NCI-H1417 (cell line): ENCODE measurements at regions not wholly inside any gene's neighbourhood (a gene's known extent, or its start where the extent isn't known, plus 50 kb on each side); places are given as distances from the start of the nearest gene placed in this dataset.
"Not testable (repeated sequence)": the region's sequence is repeated elsewhere in the genome, so short reads cannot be mapped to it uniquely, and the experiment has no call there.

ENCODE experiments used
- DNase-seq, 3 experiments: peaks; one replicate each; lab custom pipeline; 2025; lab: John Stamatoyannopoulos, UW

GRCh38 chr1:214983126-214983869 is 99.2 kb upstream of the KCNK2 start:
- no peak for DNase-seq

GRCh38 chr1:214989341-214989740 is 93.2 kb upstream of the KCNK2 start:
- DNase-seq = no peak

- no peak for DNase-seq
Measured at GRCh38 chr1:214990619-214991018, 91.9 kb upstream of the KCNK2 start.

GRCh38 chr1:214991691-214992315 is 90.7 kb upstream of the KCNK2 start:
- DNase-seq = no peak

- DNase-seq = no peak
Measured at GRCh38 chr1:214993419-214993818, 89.1 kb upstream of the KCNK2 start.

GRCh38 chr1:214997685-214998084 is 84.9 kb upstream of the KCNK2 start:
- no peak for DNase-seq

GRCh38 chr1:215001419-215002021 is 81.0 kb upstream of the KCNK2 start:
- DNase-seq = no peak

GRCh38 chr1:215002471-215002870 is 80.1 kb upstream of the KCNK2 start:
- no peak for DNase-seq

- DNase-seq = no peak
Measured at GRCh38 chr1:215003686-215004085, 78.9 kb upstream of the KCNK2 start.

- no peak for DNase-seq
Measured at GRCh38 chr1:215004121-215004827, 78.3 kb upstream of the KCNK2 start.

- no peak for DNase-seq
Measured at GRCh38 chr1:215005078-215005477, 77.5 kb upstream of the KCNK2 start.

GRCh38 chr1:215005656-215006345 is 76.7 kb upstream of the KCNK2 start:
- no peak for DNase-seq

GRCh38 chr1:215007880-215008279 is 74.7 kb upstream of the KCNK2 start:
- DNase-seq = no peak

GRCh38 chr1:215018555-215018954 is 64.0 kb upstream of the KCNK2 start:
- no peak for DNase-seq

GRCh38 chr1:215022204-215022603 is 60.3 kb upstream of the KCNK2 start:
- no peak for DNase-seq

- DNase-seq = no peak
Measured at GRCh38 chr1:215022741-215023141, 59.8 kb upstream of the KCNK2 start.

- DNase-seq = no peak
Measured at GRCh38 chr1:215023155-215023832, 59.2 kb upstream of the KCNK2 start.

GRCh38 chr1:215028954-215029353 is 53.6 kb upstream of the KCNK2 start:
- no peak for DNase-seq

GRCh38 chr1:215030581-215030980 is 52.0 kb upstream of the KCNK2 start:
- DNase-seq = not testable (repeated sequence)

- no peak for DNase-seq
Measured at GRCh38 chr1:215031392-215031791, 51.1 kb upstream of the KCNK2 start.
